CD4-positive, alpha-beta memory T cell (primary cell): ENCODE measurements at regions not wholly inside any gene's neighbourhood (a gene's known extent, or its start where the extent isn't known, plus 50 kb on each side); places are given as distances from the start of the nearest gene placed in this dataset.

Source experiments
- CTCF ChIA-PET: fragments of 350-600 bp; sonication (Branson Sonifier 250); formaldehyde crosslinking; loops from one replicate; lab custom pipeline; 2021; ENCODE audit warnings: inconsistent platforms; ENCODE audit not compliant: partially characterized antibody; lab: Charles Lee
- POLR2A ChIA-PET: fragments of 350-600 bp; sonication (Branson Sonifier 250); formaldehyde crosslinking; loops from one replicate; lab custom pipeline; 2021; ENCODE audit not compliant: partially characterized antibody; lab: Charles Lee
- DNase-seq, 5 donors: peaks; one replicate each; pipeline versions ENCODE4 v3.0.0 to v3.0.0-alpha.2; 2020 to 2022; ENCODE audit warnings: mixed read lengths in 1 of 5
- H3K27ac ChIP-seq: one replicate; pipeline ENCODE4 v1.7.0; 2013; ENCODE audit warnings: low read depth, low read length
- H3K27me3 ChIP-seq: 2 replicates; pipeline ENCODE4 v1.7.0; 2013; ENCODE audit warnings: mild to moderate bottlenecking, low read length, moderate library complexity; ENCODE audit not compliant: insufficient read depth
- H3K36me3 ChIP-seq: 2 replicates; pipeline ENCODE4 v1.7.0; 2013; ENCODE audit warnings: mild to moderate bottlenecking, low read length, moderate library complexity; ENCODE audit not compliant: insufficient read depth
- H3K4me1 ChIP-seq: 2 replicates; pipeline ENCODE4 v1.7.0; 2013; ENCODE audit warnings: mild to moderate bottlenecking, low read length, moderate library complexity; ENCODE audit not compliant: insufficient read depth
- H3K4me3 ChIP-seq, 2 donors: one replicate each; pipeline ENCODE4 v1.7.0; 2013; ENCODE audit warnings: low read length in 2 of 2, mild to moderate bottlenecking in 1 of 2
- H3K9me3 ChIP-seq, 2 donors: one replicate each; pipeline ENCODE4 v1.7.0; 2013; ENCODE audit warnings: low read length in 2 of 2, control low read depth in 1 of 2; ENCODE audit not compliant: control insufficient read depth in 1 of 2
- H3K27ac Mint-ChIP-seq, 7 donors: one replicate each; pipeline ENCODE4 v1.8.0; 2020 to 2021; ENCODE audit warnings: mixed read lengths in 7 of 7, mild to moderate bottlenecking in 6 of 7, inconsistent platforms in 3 of 7, moderate library complexity in 3 of 7
- H3K27me3 Mint-ChIP-seq, 2 donors: one replicate each; pipeline ENCODE4 v1.8.0; 2020 to 2021; ENCODE audit warnings: mixed read lengths in 2 of 2
- H3K36me3 Mint-ChIP-seq, 2 donors: one replicate each; pipeline ENCODE4 v1.8.0; 2020 to 2021; ENCODE audit warnings: mixed read lengths in 2 of 2, inconsistent platforms in 1 of 2, mild to moderate bottlenecking in 1 of 2
- H3K4me1 Mint-ChIP-seq, 4 donors: one replicate each; pipeline ENCODE4 v1.8.0; 2020 to 2021; ENCODE audit warnings: mixed read lengths in 4 of 4, mild to moderate bottlenecking in 1 of 4
- H3K4me3 Mint-ChIP-seq, 8 donors: one replicate each; pipeline ENCODE4 v1.8.0; 2020 to 2021; ENCODE audit warnings: mixed read lengths in 8 of 8, mild to moderate bottlenecking in 7 of 8, moderate library complexity in 6 of 8, inconsistent platforms in 3 of 8
- H3K9me3 Mint-ChIP-seq, 8 donors: one replicate each; pipeline ENCODE4 v1.8.0; 2020 to 2021; ENCODE audit warnings: mixed read lengths in 8 of 8, mild to moderate bottlenecking in 5 of 8, inconsistent platforms in 3 of 8, moderate library complexity in 1 of 8
- intact Hi-C: fragments of 100-400 bp; cut with micrococcal nuclease; formaldehyde crosslinking; loops from one replicate; pipeline ENCODE4 v1.15.1; 2023

- Histone ChIP-seq H3K4me3 (no peak overlapping the region), H3K9me3 (no peaks in the 10 kb centered on the region), H3K27me3 (no peaks in the 10 kb centered on the region), H3K36me3 (no peaks in the 10 kb centered on the region), H3K27ac (no peak overlapping the region), H3K4me1 (no peaks in the 10 kb centered on the region)
- ChIA-PET CTCF (no interaction called here), POLR2A (no interaction called here)
- Mint-ChIP-seq H3K4me1 (no peaks in the 10 kb centered on the region), H3K27ac (no peak overlapping the region), H3K4me3 (no peak overlapping the region), H3K9me3 (no peaks in the 10 kb centered on the region), H3K27me3 (peaks cover 5 to 7% of the 10 kb centered on the region in 2 donors), H3K36me3 (no peaks in the 10 kb centered on the region)
- intact Hi-C loops: no loop called here
- DNase-seq: no peak
Observed at GRCh38 chr14:44812672-44813071, 149.1 kb downstream of the KLHL28 start.

- ChIA-PET CTCF (interaction anchor here (0.9 kb wide), 1 partner anchor 9 kb away, joined by 3 read pairs; no protein-coding TSS in a partner anchor), POLR2A (no interaction called here)
- no peaks in the 10 kb centered on the region for H3K36me3 Mint-ChIP-seq
Observed at GRCh38 chr14:44804391-44804790, 157.4 kb downstream of the KLHL28 start.

GRCh38 chr14:44803239-44803905, 158.4 kb downstream of the KLHL28 start:
- Mint-ChIP-seq H3K27ac (no peak overlapping the region), H3K9me3 (peaks cover 0 to 3% (median 0%) of the 10 kb centered on the region in 8 donors), H3K27me3 (peaks cover 0 to 4% of the 10 kb centered on the region in 2 donors), H3K4me1 (no peaks in the 10 kb centered on the region), H3K4me3 (no peak overlapping the region), H3K36me3 (no peaks in the 10 kb centered on the region)
- no peaks in the 10 kb centered on the region for H3K36me3 ChIP-seq
- DNase-seq: peak in 3 of 5 donors; percentile 0 to 17 (median 5)
- intact Hi-C loops: no loop called here
- H3K9me3 ChIP-seq: no peaks in the 10 kb centered on the region
- ChIA-PET CTCF (interaction anchor here (1.1 to 1.7 kb wide), 2 partner anchors 11 to 15 kb away, joined by 3 to 5 read pairs; no protein-coding TSS in a partner anchor), POLR2A (no interaction called here)
- no peak overlapping the region for H3K27ac ChIP-seq
- H3K4me3 ChIP-seq: no peak overlapping the region
- no peaks in the 10 kb centered on the region for H3K4me1 ChIP-seq
- no peaks in the 10 kb centered on the region for H3K27me3 ChIP-seq

More at GRCh38 chr14:44804391-44804790, 157.4 kb downstream of the KLHL28 start:
- H3K27ac Mint-ChIP-seq: no peak overlapping the region
- no peaks in the 10 kb centered on the region for H3K9me3 ChIP-seq
- intact Hi-C loops: no loop called here
- H3K4me3 Mint-ChIP-seq: no peak overlapping the region
- H3K4me3 ChIP-seq: no peak overlapping the region
- H3K9me3 Mint-ChIP-seq: no peaks in the 10 kb centered on the region
- H3K36me3 ChIP-seq: no peaks in the 10 kb centered on the region
- H3K4me1 ChIP-seq: no peaks in the 10 kb centered on the region
- H3K27me3 Mint-ChIP-seq: peaks cover 0 to 2% of the 10 kb centered on the region in 2 donors
- H3K4me1 Mint-ChIP-seq: no peaks in the 10 kb centered on the region
- no peak overlapping the region for H3K27ac ChIP-seq
- no peak for DNase-seq
- no peaks in the 10 kb centered on the region for H3K27me3 ChIP-seq

- POLR2A ChIA-PET: no interaction called here
- intact Hi-C loops: no loop called here
Observed at GRCh38 chr14:44798386-44799242, 163.1 kb downstream of the KLHL28 start.

GRCh38 chr14:44795725-44796124, 166.0 kb downstream of the KLHL28 start:
- peaks cover 0 to 3% (median 0%) of the 10 kb centered on the region in 8 donors for H3K9me3 Mint-ChIP-seq
- H3K27me3 Mint-ChIP-seq: peaks cover 1 to 6% of the 10 kb centered on the region in 2 donors
- ChIA-PET CTCF (interaction anchor here (1.1 kb wide), 1 partner anchor 9 kb away, joined by 3 read pairs; no protein-coding TSS in a partner anchor), POLR2A (no interaction called here)
- intact Hi-C loops: no loop called here
- H3K4me3 Mint-ChIP-seq: no peak overlapping the region
- no peaks in the 10 kb centered on the region for H3K4me1 ChIP-seq
- H3K4me3 ChIP-seq: no peak overlapping the region
- H3K4me1 Mint-ChIP-seq: no peaks in the 10 kb centered on the region
- H3K27me3 ChIP-seq: no peaks in the 10 kb centered on the region
- H3K27ac Mint-ChIP-seq: no peak overlapping the region
- H3K9me3 ChIP-seq: no peaks in the 10 kb centered on the region
- no peak for DNase-seq
- H3K36me3 ChIP-seq: no peaks in the 10 kb centered on the region
- no peaks in the 10 kb centered on the region for H3K36me3 Mint-ChIP-seq
- H3K27ac ChIP-seq: no peak overlapping the region

More at GRCh38 chr14:44798386-44799242, 163.1 kb downstream of the KLHL28 start:
- H3K36me3 ChIP-seq: no peaks in the 10 kb centered on the region
- no peak for DNase-seq
- no peaks in the 10 kb centered on the region for H3K4me1 ChIP-seq
- no peaks in the 10 kb centered on the region for H3K36me3 Mint-ChIP-seq
- H3K27me3 ChIP-seq: no peaks in the 10 kb centered on the region
- no peaks in the 10 kb centered on the region for H3K4me1 Mint-ChIP-seq
- H3K9me3 ChIP-seq: no peaks in the 10 kb centered on the region
- H3K27ac ChIP-seq: no peak overlapping the region
- CTCF ChIA-PET: no interaction called here
- peaks cover 0 to 1% of the 10 kb centered on the region in 2 donors for H3K27me3 Mint-ChIP-seq
- H3K9me3 Mint-ChIP-seq: peaks cover 0 to 3% (median 0%) of the 10 kb centered on the region in 8 donors
- H3K27ac Mint-ChIP-seq: no peak overlapping the region
- H3K4me3 Mint-ChIP-seq: no peak overlapping the region
- no peak overlapping the region for H3K4me3 ChIP-seq

GRCh38 chr14:44791730-44792129, 170.0 kb downstream of the KLHL28 start:
- Mint-ChIP-seq H3K4me1 (no peaks in the 10 kb centered on the region), H3K36me3 (no peaks in the 10 kb centered on the region), H3K27ac (no peak overlapping the region), H3K4me3 (no peak overlapping the region), H3K27me3 (peaks cover 3 to 7% of the 10 kb centered on the region in 2 donors), H3K9me3 (peaks cover 0 to 2% (median 0%) of the 10 kb centered on the region in 8 donors)
- DNase-seq: no peak
- Histone ChIP-seq H3K27ac (no peak overlapping the region), H3K4me1 (no peaks in the 10 kb centered on the region), H3K36me3 (no peaks in the 10 kb centered on the region), H3K4me3 (no peak overlapping the region), H3K27me3 (no peaks in the 10 kb centered on the region), H3K9me3 (no peaks in the 10 kb centered on the region)
- intact Hi-C loops: no loop called here
- ChIA-PET CTCF (no interaction called here), POLR2A (no interaction called here)

- Histone ChIP-seq H3K36me3 (no peaks in the 10 kb centered on the region), H3K4me1 (no peaks in the 10 kb centered on the region), H3K9me3 (no peaks in the 10 kb centered on the region), H3K27ac (no peak overlapping the region), H3K27me3 (no peaks in the 10 kb centered on the region), H3K4me3 (no peak overlapping the region)
- no peak for DNase-seq
- Mint-ChIP-seq H3K4me1 (no peaks in the 10 kb centered on the region), H3K9me3 (peaks cover 0 to 3% (median 0%) of the 10 kb centered on the region in 8 donors), H3K27me3 (peaks cover 6 to 9% of the 10 kb centered on the region in 2 donors), H3K4me3 (no peak overlapping the region), H3K27ac (no peak overlapping the region), H3K36me3 (no peaks in the 10 kb centered on the region)
- intact Hi-C loops: no loop called here
- ChIA-PET POLR2A (no interaction called here), CTCF (no interaction called here)
Observed at GRCh38 chr14:44788612-44789011, 173.1 kb downstream of the KLHL28 start.
